DMS153 treated with DMSO at 0.1 percent for 48 hours (cell line): ENCODE measurements at regions not wholly inside any gene's neighbourhood (a gene's known extent, or its start where the extent isn't known, plus 50 kb on each side); places are given as distances from the start of the nearest gene placed in this dataset.

ENCODE experiments used
- DNase-seq: peaks from one replicate; lab custom pipeline; 2025; ENCODE audit not compliant: unreplicated experiment; lab: John Stamatoyannopoulos, UW

- no peak for DNase-seq
Observed at GRCh38 chr16:86087011-86087895, 188.3 kb downstream of the IRF8 start.

- no peak for DNase-seq
Observed at GRCh38 chr16:86087896-86088230, 188.9 kb downstream of the IRF8 start.

- no peak for DNase-seq
Observed at GRCh38 chr16:86088287-86088686, 189.3 kb downstream of the IRF8 start.

- DNase-seq = no peak
Observed at GRCh38 chr16:86088816-86089215, 189.9 kb downstream of the IRF8 start.

- no peak for DNase-seq
Observed at GRCh38 chr16:86089334-86089900, 190.5 kb downstream of the IRF8 start.

GRCh38 chr16:86089991-86090390 lies 191.0 kb downstream of the IRF8 start:
- no peak for DNase-seq

- DNase-seq = no peak
Observed at GRCh38 chr16:86090461-86091170, 191.7 kb downstream of the IRF8 start.

- no peak for DNase-seq
Observed at GRCh38 chr16:86091976-86092375, 193.0 kb downstream of the IRF8 start.

GRCh38 chr16:86092586-86093480 lies 193.9 kb downstream of the IRF8 start:
- DNase-seq = no peak

- DNase-seq = no peak
Observed at GRCh38 chr16:86093801-86094750, 195.1 kb downstream of the IRF8 start.

GRCh38 chr16:86095131-86095752 lies 196.3 kb downstream of the IRF8 start:
- no peak for DNase-seq

- no peak for DNase-seq
Observed at GRCh38 chr16:86095906-86096485, 197.0 kb downstream of the IRF8 start.

GRCh38 chr16:86096850-86097249 lies 197.9 kb downstream of the IRF8 start:
- DNase-seq = no peak

GRCh38 chr16:86099326-86099725 lies 200.4 kb downstream of the IRF8 start:
- DNase-seq = no peak

- no peak for DNase-seq
Observed at GRCh38 chr16:86100205-86101136, 201.5 kb downstream of the IRF8 start.

- no peak for DNase-seq
Observed at GRCh38 chr16:86101137-86101896, 202.4 kb downstream of the IRF8 start.

- DNase-seq = no peak
Observed at GRCh38 chr16:86101897-86102157, 202.9 kb downstream of the IRF8 start.

GRCh38 chr16:86103320-86103719 lies 204.4 kb downstream of the IRF8 start:
- DNase-seq = no peak
